HG02798 (cell line): ENCODE measurements at regions not wholly inside any gene's neighbourhood (a gene's known extent, or its start where the extent isn't known, plus 50 kb on each side); places are given as distances from the start of the nearest gene placed in this dataset.

ENCODE experiments used
- ATAC-seq: cut with Tn5 transposase; IDR thresholded peaks from one replicate; pipeline ENCODE4 v1.9.1; 2021; ENCODE audit warnings: mild to moderate bottlenecking; ENCODE audit not compliant: unreplicated experiment, poor library complexity

GRCh38 chr20:60584221-60584620, 626.0 kb downstream of the CDH26 start:
- ATAC-seq, result no peak

GRCh38 chr20:60585651-60586050, 627.4 kb downstream of the CDH26 start:
- ATAC-seq, result no peak

GRCh38 chr20:60586269-60587050, 628.2 kb downstream of the CDH26 start:
- no peak for ATAC-seq

- ATAC-seq, result no peak
These were observed 629.8 kb downstream of the CDH26 start for GRCh38 chr20:60587986-60588385.

- no peak for ATAC-seq
These were observed 631.4 kb downstream of the CDH26 start for GRCh38 chr20:60589623-60590022.

GRCh38 chr20:60591172-60591799, 633.1 kb downstream of the CDH26 start:
- ATAC-seq, result no peak

GRCh38 chr20:60598528-60598927, 640.3 kb downstream of the CDH26 start:
- ATAC-seq, result no peak

- ATAC-seq, result no peak
These were observed 641.2 kb downstream of the CDH26 start for GRCh38 chr20:60599381-60599780.

- no peak for ATAC-seq
These were observed 641.8 kb downstream of the CDH26 start for GRCh38 chr20:60600036-60600435.

GRCh38 chr20:60624066-60624465, 628.0 kb upstream of the CDH4 start:
- ATAC-seq, result no peak

GRCh38 chr20:60627751-60628565, 624.1 kb upstream of the CDH4 start:
- ATAC-seq, result no peak

- ATAC-seq, result no peak
These were observed 623.3 kb upstream of the CDH4 start for GRCh38 chr20:60628749-60629148.

- no peak for ATAC-seq
These were observed 622.9 kb upstream of the CDH4 start for GRCh38 chr20:60629206-60629605.

GRCh38 chr20:60630609-60631008, 621.5 kb upstream of the CDH4 start:
- ATAC-seq, result no peak

- no peak for ATAC-seq
These were observed 620.3 kb upstream of the CDH4 start for GRCh38 chr20:60631585-60632287.

- no peak for ATAC-seq
These were observed 619.4 kb upstream of the CDH4 start for GRCh38 chr20:60632391-60633262.

- no peak for ATAC-seq
These were observed 617.4 kb upstream of the CDH4 start for GRCh38 chr20:60634491-60635172.

GRCh38 chr20:60636417-60636816, 615.6 kb upstream of the CDH4 start:
- ATAC-seq, result no peak

GRCh38 chr20:60637801-60638200, 614.3 kb upstream of the CDH4 start:
- ATAC-seq, result no peak
